Skeletal muscle tissue (tissue), 3 donors: ENCODE measurements at regions not wholly inside any gene's neighbourhood (a gene's known extent, or its start where the extent isn't known, plus 50 kb on each side); places are given as distances from the start of the nearest gene placed in this dataset.

Experiments used
- H3K27ac ChIP-seq: one replicate; pipeline ENCODE4 v1.7.0; 2013; ENCODE audit warnings: mild to moderate bottlenecking, low read depth, low read length, inconsistent platforms
- H3K27me3 ChIP-seq, 3 donors: one replicate each; pipeline ENCODE4 v1.7.0; 2013; ENCODE audit warnings: low read length in 3 of 3; ENCODE audit not compliant: control insufficient read depth in 3 of 3, insufficient read depth in 3 of 3
- H3K36me3 ChIP-seq, 3 donors: one replicate each; pipeline ENCODE4 v1.7.0; 2013; ENCODE audit warnings: low read length in 3 of 3; ENCODE audit not compliant: control insufficient read depth in 3 of 3, insufficient read depth in 3 of 3
- H3K4me1 ChIP-seq, 3 donors: one replicate each; pipeline ENCODE4 v1.7.0; 2013; ENCODE audit warnings: low read length in 3 of 3, mild to moderate bottlenecking in 3 of 3; ENCODE audit not compliant: control insufficient read depth in 3 of 3, insufficient read depth in 3 of 3
- H3K4me3 ChIP-seq, 3 donors: one replicate each; pipeline ENCODE4 v1.7.0; 2013; ENCODE audit warnings: low read length in 3 of 3
- H3K9ac ChIP-seq, 3 donors: one replicate each; pipeline ENCODE4 v1.7.0; 2013; ENCODE audit warnings: low read length in 3 of 3, mild to moderate bottlenecking in 3 of 3, moderate library complexity in 2 of 3, low read depth in 1 of 3
- H3K9me3 ChIP-seq, 3 donors: one replicate each; pipeline ENCODE4 v1.7.0; 2013; ENCODE audit warnings: low read length in 3 of 3; ENCODE audit not compliant: control insufficient read depth in 3 of 3
- donor health status: Osteomylitis.

GRCh38 chr5:87770601-87771121 is 357.9 kb upstream of the CCNH start:
- peaks cover 0 to 18% (median 2%) of the 10 kb centered on the region in 3 donors for H3K27me3 ChIP-seq
- H3K27ac ChIP-seq = no peak overlapping the region
- no peaks in the 10 kb centered on the region for H3K9me3 ChIP-seq
- H3K9ac ChIP-seq = no peak overlapping the region
- no peak overlapping the region for H3K4me3 ChIP-seq
- H3K36me3 ChIP-seq = no peaks in the 10 kb centered on the region
- no peaks in the 10 kb centered on the region for H3K4me1 ChIP-seq

DNA sequence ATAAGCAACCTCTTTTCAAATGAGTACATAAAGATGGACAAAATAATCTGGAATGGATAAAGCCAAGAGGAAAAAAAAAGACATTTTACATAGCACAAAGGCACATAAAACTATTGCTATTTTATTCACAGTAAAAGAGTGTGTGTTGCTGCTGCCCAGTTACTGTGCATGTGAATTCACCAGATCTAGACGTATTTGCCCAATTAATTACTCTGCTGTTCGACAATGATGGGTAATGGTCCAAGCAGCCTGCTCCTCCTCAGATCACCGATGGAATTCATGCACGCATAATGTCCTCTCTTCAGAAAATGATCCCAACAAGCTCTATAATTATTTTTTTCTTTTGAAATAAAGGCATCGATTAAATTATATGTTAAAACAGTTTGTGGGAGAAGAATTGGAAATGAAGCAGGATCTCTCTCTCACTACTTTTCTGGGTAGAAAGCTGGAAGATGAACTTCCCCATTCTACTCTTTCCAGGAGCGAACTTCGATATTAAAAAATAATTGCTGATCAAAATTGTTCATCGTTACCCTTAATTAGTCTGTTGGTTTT is 357.4 kb upstream of the CCNH start:
- no peak overlapping the region for H3K27ac ChIP-seq
- H3K4me3 ChIP-seq = no peak overlapping the region
- no peaks in the 10 kb centered on the region for H3K36me3 ChIP-seq
- no peaks in the 10 kb centered on the region for H3K9me3 ChIP-seq
- peaks cover 0 to 18% (median 2%) of the 10 kb centered on the region in 3 donors for H3K27me3 ChIP-seq
- no peak overlapping the region for H3K9ac ChIP-seq
- no peaks in the 10 kb centered on the region for H3K4me1 ChIP-seq

DNA sequence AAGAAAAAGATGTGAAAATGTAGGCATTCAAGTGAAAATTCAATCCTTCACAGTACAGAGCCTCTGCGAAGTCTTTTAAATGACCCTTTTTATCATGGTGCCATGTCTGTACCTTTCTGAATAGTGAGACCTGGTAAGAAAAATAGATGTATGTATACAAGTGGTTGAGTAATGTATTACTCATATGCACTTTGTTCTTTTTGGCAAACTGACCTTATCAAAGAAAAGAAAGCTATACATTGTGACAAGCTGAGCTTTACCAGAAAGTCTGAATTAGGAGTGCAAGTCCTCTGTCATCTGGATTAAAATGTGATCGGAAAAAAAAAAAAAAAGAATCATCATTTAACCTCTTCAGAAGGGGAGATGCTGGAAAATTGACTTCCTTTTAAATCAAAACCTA is 356.4 kb upstream of the CCNH start:
- Histone ChIP-seq H3K27ac (no peak overlapping the region), H3K4me1 (no peaks in the 10 kb centered on the region), H3K9ac (no peak overlapping the region), H3K9me3 (no peaks in the 10 kb centered on the region), H3K36me3 (no peaks in the 10 kb centered on the region), H3K4me3 (no peak overlapping the region), H3K27me3 (peaks cover 0 to 18% (median 2%) of the 10 kb centered on the region in 3 donors)

DNA sequence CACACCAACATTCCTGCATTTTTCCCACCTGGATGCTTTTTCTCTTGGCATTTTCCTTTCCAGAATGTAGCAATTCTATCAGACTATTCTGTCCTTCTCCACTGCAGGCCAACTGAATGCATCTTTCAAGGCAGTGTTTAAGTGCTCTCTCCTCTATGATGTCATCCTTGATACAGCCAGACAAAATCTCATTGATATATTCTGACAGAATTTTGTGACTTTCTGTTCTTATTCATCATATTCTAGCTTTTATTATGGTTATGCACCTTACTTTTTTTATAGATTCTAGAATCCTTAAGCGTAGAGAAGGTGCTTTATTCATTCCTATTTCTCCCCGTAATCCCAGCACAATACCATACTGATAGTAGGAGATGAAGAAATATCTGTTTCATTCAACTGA is 355.5 kb upstream of the CCNH start:
- H3K4me3 ChIP-seq = no peak overlapping the region
- no peaks in the 10 kb centered on the region for H3K36me3 ChIP-seq
- no peak overlapping the region for H3K27ac ChIP-seq
- H3K9me3 ChIP-seq = no peaks in the 10 kb centered on the region
- H3K27me3 ChIP-seq = peaks cover 0 to 14% (median 2%) of the 10 kb centered on the region in 3 donors
- no peaks in the 10 kb centered on the region for H3K4me1 ChIP-seq
- H3K9ac ChIP-seq = no peak overlapping the region

DNA sequence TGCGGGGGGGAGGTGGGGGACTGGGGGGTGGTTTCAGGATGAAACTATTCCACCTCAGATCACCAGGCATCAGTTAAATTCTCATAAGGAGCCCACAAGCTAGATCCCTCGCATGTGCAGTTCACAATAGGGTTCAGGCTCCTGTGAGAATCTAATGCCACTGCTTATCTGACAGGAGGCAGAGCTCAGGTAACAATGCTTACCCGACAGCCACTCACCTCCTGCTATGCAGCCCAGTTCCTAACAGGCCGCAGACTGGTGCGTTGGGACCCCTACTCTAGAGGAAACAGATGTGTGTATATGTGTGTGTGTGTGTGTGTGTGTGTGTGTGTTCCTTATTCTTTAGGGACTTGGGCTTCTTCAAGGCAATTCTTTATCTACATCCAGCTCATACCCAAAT is 352.3 kb upstream of the CCNH start:
- no peaks in the 10 kb centered on the region for H3K4me1 ChIP-seq
- H3K9me3 ChIP-seq = no peaks in the 10 kb centered on the region
- peaks cover 0 to 2% (median 0%) of the 10 kb centered on the region in 3 donors for H3K27me3 ChIP-seq

DNA sequence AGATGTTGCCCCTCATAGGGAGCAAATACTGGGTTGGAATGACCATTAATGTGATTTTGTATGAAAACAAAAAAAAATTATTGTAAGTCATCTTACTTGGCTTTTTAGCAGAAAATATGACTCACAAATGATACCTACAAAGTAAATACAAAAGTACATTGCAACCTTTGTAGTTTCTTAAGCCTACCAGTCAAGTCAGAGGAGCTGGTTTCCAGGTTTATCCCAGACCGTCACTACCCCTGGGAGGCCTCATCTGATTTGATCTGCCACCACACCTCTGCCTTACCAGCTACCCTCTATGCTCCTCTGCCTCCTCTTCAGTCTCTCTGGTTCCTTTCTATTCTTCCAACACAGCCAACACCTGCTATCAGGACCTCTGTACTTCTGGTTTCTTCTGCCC is 349.9 kb upstream of the CCNH start:
- H3K9ac ChIP-seq = no peak overlapping the region
- no peaks in the 10 kb centered on the region for H3K9me3 ChIP-seq
- H3K4me3 ChIP-seq = no peak overlapping the region
- H3K4me1 ChIP-seq = no peaks in the 10 kb centered on the region
- no peak overlapping the region for H3K27ac ChIP-seq
- H3K36me3 ChIP-seq = no peaks in the 10 kb centered on the region
- H3K27me3 ChIP-seq = no peaks in the 10 kb centered on the region

More for the DNA sequence above, 352.3 kb upstream of the CCNH start:
- H3K36me3 ChIP-seq = no peaks in the 10 kb centered on the region
- H3K9ac ChIP-seq = no peak overlapping the region
- H3K4me3 ChIP-seq = no peak overlapping the region
- H3K27ac ChIP-seq = no peak overlapping the region

- Histone ChIP-seq H3K9me3 (no peaks in the 10 kb centered on the region), H3K9ac (no peak overlapping the region), H3K36me3 (no peaks in the 10 kb centered on the region), H3K27me3 (no peaks in the 10 kb centered on the region), H3K27ac (no peak overlapping the region), H3K4me3 (no peak overlapping the region), H3K4me1 (no peaks in the 10 kb centered on the region)
Observed at GRCh38 chr5:87756951-87757350, 344.2 kb upstream of the CCNH start.

DNA sequence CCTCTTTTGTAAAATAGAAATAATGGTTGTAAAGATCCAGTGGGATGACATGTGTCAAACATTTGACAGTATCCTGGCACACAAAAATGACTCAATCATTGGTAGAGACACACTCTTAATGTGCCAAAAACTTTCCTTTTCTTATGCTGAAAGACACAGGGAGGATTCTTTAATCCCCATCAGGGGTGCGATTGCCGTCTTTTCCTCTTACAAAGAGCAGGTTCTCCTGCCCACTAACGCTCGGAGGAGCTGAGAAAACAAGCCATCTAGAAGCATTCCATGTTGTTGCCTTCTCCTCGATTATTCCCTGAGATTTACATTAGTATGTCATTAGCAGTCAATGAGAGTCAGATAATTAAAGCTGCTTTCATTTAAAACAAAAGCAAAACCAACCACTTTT is 342.6 kb upstream of the CCNH start:
- H3K36me3 ChIP-seq = no peaks in the 10 kb centered on the region
- H3K27ac ChIP-seq = no peak overlapping the region
- no peaks in the 10 kb centered on the region for H3K9me3 ChIP-seq
- H3K4me1 ChIP-seq = no peaks in the 10 kb centered on the region
- no peak overlapping the region for H3K4me3 ChIP-seq
- no peak overlapping the region for H3K9ac ChIP-seq
- H3K27me3 ChIP-seq = no peaks in the 10 kb centered on the region

GRCh38 chr5:87754009-87754757 is 341.5 kb upstream of the CCNH start:
- H3K9me3 ChIP-seq = no peaks in the 10 kb centered on the region
- no peaks in the 10 kb centered on the region for H3K27me3 ChIP-seq
- H3K4me3 ChIP-seq = no peak overlapping the region
- no peak overlapping the region for H3K27ac ChIP-seq
- no peak overlapping the region for H3K9ac ChIP-seq
- H3K36me3 ChIP-seq = no peaks in the 10 kb centered on the region
- H3K4me1 ChIP-seq = no peaks in the 10 kb centered on the region

DNA sequence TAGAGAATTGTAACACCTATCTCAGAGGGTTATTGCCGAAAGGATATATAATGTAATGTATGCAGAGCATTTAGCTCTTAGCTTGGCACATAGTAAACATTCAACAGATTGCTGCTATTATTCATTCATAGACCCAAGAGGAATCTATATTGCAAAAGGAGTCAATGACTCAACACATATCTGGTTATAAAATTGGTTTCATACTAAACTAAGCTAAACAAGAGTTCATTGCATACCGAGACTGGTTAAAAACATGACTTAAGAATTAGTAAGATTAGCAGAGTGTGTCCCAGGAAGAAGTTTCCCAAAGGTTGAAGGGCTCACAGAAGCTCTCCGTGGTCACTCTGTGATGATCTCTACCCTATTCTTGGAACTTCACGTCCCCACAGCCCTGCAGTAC is 339.6 kb upstream of the CCNH start:
- H3K4me1 ChIP-seq = no peaks in the 10 kb centered on the region
- no peaks in the 10 kb centered on the region for H3K9me3 ChIP-seq
- no peak overlapping the region for H3K27ac ChIP-seq
- H3K36me3 ChIP-seq = no peaks in the 10 kb centered on the region
- H3K9ac ChIP-seq = no peak overlapping the region
- no peak overlapping the region for H3K4me3 ChIP-seq
- no peaks in the 10 kb centered on the region for H3K27me3 ChIP-seq
